ENCODE measurements at regions not wholly inside any gene's neighbourhood (a gene's known extent, or its start where the extent isn't known, plus 50 kb on each side); places are given as distances from the start of the nearest gene placed in this dataset.

- intact Hi-C loops (cut with DNase I): no loop called here
- no peak for DNase-seq
- 87 to 90% methylated on average over 8 of the region's 8 CpGs for WGBS, 2 donors
- Histone ChIP-seq H3K27ac (no peak overlapping the region), H3K36me3 (no peaks in the 10 kb centered on the region), H3K4me1 (peaks cover 0 to 9% (median 0%) of the 10 kb centered on the region in 3 donors), H3K27me3 (no peaks in the 10 kb centered on the region), H3K9me3 (no peaks in the 10 kb centered on the region), H3K4me3 (no peak overlapping the region)
- TF ChIP-seq, protein P1, sequence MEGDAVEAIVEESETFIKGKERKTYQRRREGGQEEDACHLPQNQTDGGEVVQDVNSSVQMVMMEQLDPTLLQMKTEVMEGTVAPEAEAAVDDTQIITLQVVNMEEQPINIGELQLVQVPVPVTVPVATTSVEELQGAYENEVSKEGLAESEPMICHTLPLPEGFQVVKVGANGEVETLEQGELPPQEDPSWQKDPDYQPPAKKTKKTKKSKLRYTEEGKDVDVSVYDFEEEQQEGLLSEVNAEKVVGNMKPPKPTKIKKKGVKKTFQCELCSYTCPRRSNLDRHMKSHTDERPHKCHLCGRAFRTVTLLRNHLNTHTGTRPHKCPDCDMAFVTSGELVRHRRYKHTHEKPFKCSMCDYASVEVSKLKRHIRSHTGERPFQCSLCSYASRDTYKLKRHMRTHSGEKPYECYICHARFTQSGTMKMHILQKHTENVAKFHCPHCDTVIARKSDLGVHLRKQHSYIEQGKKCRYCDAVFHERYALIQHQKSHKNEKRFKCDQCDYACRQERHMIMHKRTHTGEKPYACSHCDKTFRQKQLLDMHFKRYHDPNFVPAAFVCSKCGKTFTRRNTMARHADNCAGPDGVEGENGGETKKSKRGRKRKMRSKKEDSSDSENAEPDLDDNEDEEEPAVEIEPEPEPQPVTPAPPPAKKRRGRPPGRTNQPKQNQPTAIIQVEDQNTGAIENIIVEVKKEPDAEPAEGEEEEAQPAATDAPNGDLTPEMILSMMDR (IDR thresholded peaks at IDR 0.05): no peak
- TF ChIP-seq POLR2A (IDR thresholded peaks at IDR 0.05): no peak
Measured at GRCh38 chr2:234409590-234409989, 87.3 kb downstream of the ARL4C start.

DNA sequence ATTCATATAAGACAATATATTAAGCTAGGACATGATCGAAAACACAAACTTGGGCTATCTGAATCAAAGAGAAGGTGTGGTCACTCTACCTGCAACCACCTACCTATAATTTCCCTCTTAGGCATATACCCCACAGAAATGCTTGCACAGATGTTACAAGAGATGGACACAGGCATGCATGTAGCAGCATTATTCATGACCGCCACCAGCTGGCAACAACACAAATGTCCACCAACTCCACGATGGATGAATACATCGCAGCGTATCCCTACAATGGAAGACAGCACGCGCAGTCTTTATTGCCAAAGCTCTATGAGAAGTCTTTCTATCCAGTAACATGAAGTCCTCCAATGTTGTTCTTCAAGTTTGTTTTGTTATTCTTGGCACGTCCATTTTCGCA, 90.8 kb downstream of the ARL4C start:
- Histone ChIP-seq H3K27me3 (no peaks in the 10 kb centered on the region), H3K27ac (no peak overlapping the region), H3K4me1 (no peaks in the 10 kb centered on the region), H3K4me3 (no peak overlapping the region), H3K36me3 (no peaks in the 10 kb centered on the region), H3K9me3 (no peaks in the 10 kb centered on the region)
- TF ChIP-seq POLR2A (IDR thresholded peaks at IDR 0.05): no peak
- TF ChIP-seq, protein P1 (IDR thresholded peaks at IDR 0.05): no peak
- WGBS, 2 donors: 85 to 89% methylated on average over 9 of the region's 9 CpGs
- no peak for DNase-seq
- intact Hi-C loops (cut with DNase I): no loop called here

GRCh38 chr2:234405462-234405861, 91.4 kb downstream of the ARL4C start:
- no peak for DNase-seq
- TF ChIP-seq POLR2A (IDR thresholded peaks at IDR 0.05): no peak
- TF ChIP-seq, protein P1 (IDR thresholded peaks at IDR 0.05): no peak
- Histone ChIP-seq H3K27me3 (no peaks in the 10 kb centered on the region), H3K4me3 (no peak overlapping the region), H3K9me3 (no peaks in the 10 kb centered on the region), H3K27ac (no peak overlapping the region), H3K4me1 (no peaks in the 10 kb centered on the region), H3K36me3 (no peaks in the 10 kb centered on the region)
- intact Hi-C loops (cut with DNase I): no loop called here
- 67 to 90% methylated on average over 2 of the region's 2 CpGs for WGBS, 2 donors

GRCh38 chr2:234404957-234405356, 91.9 kb downstream of the ARL4C start:
- Histone ChIP-seq H3K9me3 (no peaks in the 10 kb centered on the region), H3K4me3 (no peak overlapping the region), H3K27ac (no peak overlapping the region), H3K27me3 (no peaks in the 10 kb centered on the region), H3K36me3 (no peaks in the 10 kb centered on the region), H3K4me1 (no peaks in the 10 kb centered on the region)
- TF ChIP-seq, protein P1 (IDR thresholded peaks at IDR 0.05): no peak
- TF ChIP-seq POLR2A (IDR thresholded peaks at IDR 0.05): no peak
- intact Hi-C loops (cut with DNase I): no loop called here
- no peak for DNase-seq
- 57 to 62% methylated on average over 8 of the region's 8 CpGs for WGBS, 2 donors

- 100% methylated on average over 1 of the region's 1 CpG for WGBS, 2 donors
- no peak for DNase-seq
- H3K36me3 ChIP-seq: no peaks in the 10 kb centered on the region
- no peak overlapping the region for H3K4me3 ChIP-seq
- intact Hi-C loops (cut with DNase I): no loop called here
- no peak for TF ChIP-seq POLR2A (IDR thresholded peaks at IDR 0.05)
- TF ChIP-seq, protein P1 (IDR thresholded peaks at IDR 0.05): no peak
- H3K9me3 ChIP-seq: no peaks in the 10 kb centered on the region
- H3K27ac ChIP-seq: no peak overlapping the region
- no peaks in the 10 kb centered on the region for H3K27me3 ChIP-seq
- H3K4me1 ChIP-seq: no peaks in the 10 kb centered on the region
Measured at GRCh38 chr2:234403751-234404150, 93.1 kb downstream of the ARL4C start.
